ENCODE measurements at regions not wholly inside any gene's neighbourhood (a gene's known extent, or its start where the extent isn't known, plus 50 kb on each side); places are given as distances from the start of the nearest gene placed in this dataset.

DNA sequence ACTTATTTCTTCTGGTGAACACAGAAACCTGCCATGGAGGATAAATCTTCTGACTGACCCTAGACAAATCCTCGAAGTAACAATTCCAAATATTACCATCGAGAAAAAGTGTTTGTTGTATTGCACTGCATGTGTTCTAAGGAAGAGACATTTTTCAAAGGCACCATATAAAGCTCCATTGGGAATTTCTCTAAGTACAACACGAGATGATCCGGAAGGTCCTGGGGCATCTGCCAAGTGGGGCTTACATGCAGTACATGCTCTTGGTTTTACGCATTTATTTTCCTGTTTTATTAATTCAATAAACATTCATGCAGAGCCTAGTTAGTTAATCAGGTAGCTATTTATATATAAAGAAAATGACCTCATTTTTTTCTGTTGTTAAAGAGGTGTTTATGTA is 692.0 kb upstream of the IGFBP3 start:
- no peak overlapping the region for H2AFZ ChIP-seq
- no peak overlapping the region for H3K4me3 Mint-ChIP-seq
- no peak overlapping the region for H3K27ac Mint-ChIP-seq
- no peaks in the 10 kb centered on the region for H3K79me2 ChIP-seq (replicated peaks; ENCODE audit: insufficient read depth)
- TF ChIP-seq STAT1 (IDR thresholded peaks at IDR 0.05; ENCODE audit: unreplicated experiment) (no peak), CREB1 (CRISPR knock-in tag; IDR thresholded peaks at IDR 0.05; ENCODE audit: low read depth) (no peak), EZH2 (IDR thresholded peaks at IDR 0.05; ENCODE audit: low read depth, unreplicated experiment) (no peak), ZNF331 (CRISPR knock-in tag; IDR thresholded peaks at IDR 0.05; ENCODE audit: low read depth) (no peak)
- TF ChIP-seq, protein P1, sequence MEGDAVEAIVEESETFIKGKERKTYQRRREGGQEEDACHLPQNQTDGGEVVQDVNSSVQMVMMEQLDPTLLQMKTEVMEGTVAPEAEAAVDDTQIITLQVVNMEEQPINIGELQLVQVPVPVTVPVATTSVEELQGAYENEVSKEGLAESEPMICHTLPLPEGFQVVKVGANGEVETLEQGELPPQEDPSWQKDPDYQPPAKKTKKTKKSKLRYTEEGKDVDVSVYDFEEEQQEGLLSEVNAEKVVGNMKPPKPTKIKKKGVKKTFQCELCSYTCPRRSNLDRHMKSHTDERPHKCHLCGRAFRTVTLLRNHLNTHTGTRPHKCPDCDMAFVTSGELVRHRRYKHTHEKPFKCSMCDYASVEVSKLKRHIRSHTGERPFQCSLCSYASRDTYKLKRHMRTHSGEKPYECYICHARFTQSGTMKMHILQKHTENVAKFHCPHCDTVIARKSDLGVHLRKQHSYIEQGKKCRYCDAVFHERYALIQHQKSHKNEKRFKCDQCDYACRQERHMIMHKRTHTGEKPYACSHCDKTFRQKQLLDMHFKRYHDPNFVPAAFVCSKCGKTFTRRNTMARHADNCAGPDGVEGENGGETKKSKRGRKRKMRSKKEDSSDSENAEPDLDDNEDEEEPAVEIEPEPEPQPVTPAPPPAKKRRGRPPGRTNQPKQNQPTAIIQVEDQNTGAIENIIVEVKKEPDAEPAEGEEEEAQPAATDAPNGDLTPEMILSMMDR (conservative IDR thresholded peaks at IDR 0.05; ENCODE audit: low read depth in 2 of 2): no peak
- TF ChIP-seq, protein P2, sequence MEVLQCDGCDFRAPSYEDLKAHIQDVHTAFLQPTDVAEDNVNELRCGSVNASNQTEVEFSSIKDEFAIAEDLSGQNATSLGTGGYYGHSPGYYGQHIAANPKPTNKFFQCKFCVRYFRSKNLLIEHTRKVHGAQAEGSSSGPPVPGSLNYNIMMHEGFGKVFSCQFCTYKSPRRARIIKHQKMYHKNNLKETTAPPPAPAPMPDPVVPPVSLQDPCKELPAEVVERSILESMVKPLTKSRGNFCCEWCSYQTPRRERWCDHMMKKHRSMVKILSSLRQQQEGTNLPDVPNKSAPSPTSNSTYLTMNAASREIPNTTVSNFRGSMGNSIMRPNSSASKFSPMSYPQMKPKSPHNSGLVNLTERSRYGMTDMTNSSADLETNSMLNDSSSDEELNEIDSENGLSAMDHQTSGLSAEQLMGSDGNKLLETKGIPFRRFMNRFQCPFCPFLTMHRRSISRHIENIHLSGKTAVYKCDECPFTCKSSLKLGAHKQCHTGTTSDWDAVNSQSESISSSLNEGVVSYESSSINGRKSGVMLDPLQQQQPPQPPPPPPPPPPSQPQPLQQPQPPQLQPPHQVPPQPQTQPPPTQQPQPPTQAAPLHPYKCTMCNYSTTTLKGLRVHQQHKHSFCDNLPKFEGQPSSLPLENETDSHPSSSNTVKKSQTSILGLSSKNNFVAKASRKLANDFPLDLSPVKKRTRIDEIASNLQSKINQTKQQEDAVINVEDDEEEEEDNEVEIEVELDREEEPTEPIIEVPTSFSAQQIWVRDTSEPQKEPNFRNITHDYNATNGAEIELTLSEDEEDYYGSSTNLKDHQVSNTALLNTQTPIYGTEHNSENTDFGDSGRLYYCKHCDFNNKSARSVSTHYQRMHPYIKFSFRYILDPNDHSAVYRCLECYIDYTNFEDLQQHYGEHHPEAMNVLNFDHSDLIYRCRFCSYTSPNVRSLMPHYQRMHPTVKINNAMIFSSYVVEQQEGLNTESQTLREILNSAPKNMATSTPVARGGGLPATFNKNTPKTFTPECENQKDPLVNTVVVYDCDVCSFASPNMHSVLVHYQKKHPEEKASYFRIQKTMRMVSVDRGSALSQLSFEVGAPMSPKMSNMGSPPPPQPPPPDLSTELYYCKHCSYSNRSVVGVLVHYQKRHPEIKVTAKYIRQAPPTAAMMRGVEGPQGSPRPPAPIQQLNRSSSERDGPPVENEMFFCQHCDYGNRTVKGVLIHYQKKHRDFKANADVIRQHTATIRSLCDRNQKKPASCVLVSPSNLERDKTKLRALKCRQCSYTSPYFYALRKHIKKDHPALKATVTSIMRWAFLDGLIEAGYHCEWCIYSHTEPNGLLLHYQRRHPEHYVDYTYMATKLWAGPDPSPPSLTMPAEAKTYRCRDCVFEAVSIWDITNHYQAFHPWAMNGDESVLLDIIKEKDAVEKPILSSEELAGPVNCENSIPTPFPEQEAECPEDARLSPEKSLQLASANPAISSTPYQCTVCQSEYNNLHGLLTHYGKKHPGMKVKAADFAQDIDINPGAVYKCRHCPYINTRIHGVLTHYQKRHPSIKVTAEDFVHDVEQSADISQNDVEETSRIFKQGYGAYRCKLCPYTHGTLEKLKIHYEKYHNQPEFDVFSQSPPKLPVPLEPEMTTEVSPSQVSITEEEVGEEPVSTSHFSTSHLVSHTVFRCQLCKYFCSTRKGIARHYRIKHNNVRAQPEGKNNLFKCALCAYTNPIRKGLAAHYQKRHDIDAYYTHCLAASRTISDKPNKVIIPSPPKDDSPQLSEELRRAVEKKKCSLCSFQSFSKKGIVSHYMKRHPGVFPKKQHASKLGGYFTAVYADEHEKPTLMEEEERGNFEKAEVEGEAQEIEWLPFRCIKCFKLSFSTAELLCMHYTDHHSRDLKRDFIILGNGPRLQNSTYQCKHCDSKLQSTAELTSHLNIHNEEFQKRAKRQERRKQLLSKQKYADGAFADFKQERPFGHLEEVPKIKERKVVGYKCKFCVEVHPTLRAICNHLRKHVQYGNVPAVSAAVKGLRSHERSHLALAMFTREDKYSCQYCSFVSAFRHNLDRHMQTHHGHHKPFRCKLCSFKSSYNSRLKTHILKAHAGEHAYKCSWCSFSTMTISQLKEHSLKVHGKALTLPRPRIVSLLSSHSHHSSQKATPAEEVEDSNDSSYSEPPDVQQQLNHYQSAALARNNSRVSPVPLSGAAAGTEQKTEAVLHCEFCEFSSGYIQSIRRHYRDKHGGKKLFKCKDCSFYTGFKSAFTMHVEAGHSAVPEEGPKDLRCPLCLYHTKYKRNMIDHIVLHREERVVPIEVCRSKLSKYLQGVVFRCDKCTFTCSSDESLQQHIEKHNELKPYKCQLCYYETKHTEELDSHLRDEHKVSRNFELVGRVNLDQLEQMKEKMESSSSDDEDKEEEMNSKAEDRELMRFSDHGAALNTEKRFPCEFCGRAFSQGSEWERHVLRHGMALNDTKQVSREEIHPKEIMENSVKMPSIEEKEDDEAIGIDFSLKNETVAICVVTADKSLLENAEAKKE (CRISPR knock-in tag; IDR thresholded peaks at IDR 0.05): no peak
- TF ChIP-seq, protein P3, sequence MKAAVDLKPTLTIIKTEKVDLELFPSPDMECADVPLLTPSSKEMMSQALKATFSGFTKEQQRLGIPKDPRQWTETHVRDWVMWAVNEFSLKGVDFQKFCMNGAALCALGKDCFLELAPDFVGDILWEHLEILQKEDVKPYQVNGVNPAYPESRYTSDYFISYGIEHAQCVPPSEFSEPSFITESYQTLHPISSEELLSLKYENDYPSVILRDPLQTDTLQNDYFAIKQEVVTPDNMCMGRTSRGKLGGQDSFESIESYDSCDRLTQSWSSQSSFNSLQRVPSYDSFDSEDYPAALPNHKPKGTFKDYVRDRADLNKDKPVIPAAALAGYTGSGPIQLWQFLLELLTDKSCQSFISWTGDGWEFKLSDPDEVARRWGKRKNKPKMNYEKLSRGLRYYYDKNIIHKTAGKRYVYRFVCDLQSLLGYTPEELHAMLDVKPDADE (IDR thresholded peaks at IDR 0.05): no peak
- no peak overlapping the region for H3K27ac ChIP-seq (ENCODE audit: low read depth)
- H3K27me3 Mint-ChIP-seq (ENCODE audit: insufficient read depth, low read depth, poor library complexity): no peaks in the 10 kb centered on the region
- H3K27me3 ChIP-seq (ENCODE audit: insufficient read depth): no peaks in the 10 kb centered on the region
- no peaks in the 10 kb centered on the region for H3K9me3 Mint-ChIP-seq
- H3F3A ChIP-seq (replicated peaks; ENCODE audit: low read depth): no peaks in the 10 kb centered on the region
- ATAC-seq (no peak), DNase-seq (ENCODE audit: low spot score) (no peak)
- no peaks in the 10 kb centered on the region for H3K36me3 Mint-ChIP-seq (ENCODE audit: low read depth)
- H3K9me2 ChIP-seq (ENCODE audit: insufficient read depth): peaks cover 6% of the 10 kb centered on the region; the same call in 1 of the 2 replicates
- H3K4me3 ChIP-seq: no peak overlapping the region
- no peaks in the 10 kb centered on the region for H4K20me1 ChIP-seq (replicated peaks; ENCODE audit: insufficient read depth)
- H3K36me3 ChIP-seq (ENCODE audit: insufficient read depth): no peaks in the 10 kb centered on the region
- H3K4me1 Mint-ChIP-seq: no peaks in the 10 kb centered on the region; the same call in 2 of the 3 replicates
- H3K4me2 ChIP-seq: no peak overlapping the region
- no peaks in the 10 kb centered on the region for H3K4me1 ChIP-seq (ENCODE audit: insufficient read depth)
